Large intestine (tissue), 3 donors: ENCODE measurements at regions not wholly inside any gene's neighbourhood (a gene's known extent, or its start where the extent isn't known, plus 50 kb on each side); places are given as distances from the start of the nearest gene placed in this dataset.
"Not testable (repeated sequence)": the region's sequence is repeated elsewhere in the genome, so short reads cannot be mapped to it uniquely, and the experiment has no call there.

ENCODE experiments used
- DNase-seq, 2 donors: peaks; one replicate each; pipeline versions ENCODE4 v3.0.0 to v3.0.0-alpha.2; 2013
- H3K27ac ChIP-seq: one replicate; pipeline ENCODE4 v1.5.1; 2013; ENCODE audit warnings: low read length
- H3K27me3 ChIP-seq: 2 replicates; pipeline ENCODE4 v1.6.1; 2013; ENCODE audit warnings: low read length; ENCODE audit not compliant: control insufficient read depth, insufficient read depth
- H3K36me3 ChIP-seq: 2 replicates; pipeline ENCODE4 v1.6.1; 2013; ENCODE audit warnings: low read length; ENCODE audit not compliant: control insufficient read depth, insufficient read depth
- H3K4me1 ChIP-seq: one replicate; pipeline ENCODE4 v1.6.1; 2013; ENCODE audit warnings: low read length; ENCODE audit not compliant: control insufficient read depth, insufficient read depth
- H3K4me3 ChIP-seq: one replicate; pipeline ENCODE4 v1.5.1; 2013; ENCODE audit warnings: low read length
- H3K9me3 ChIP-seq: one replicate; pipeline ENCODE4 v1.6.1; 2013; ENCODE audit warnings: mild to moderate bottlenecking, low read depth, low read length, moderate library complexity; ENCODE audit not compliant: control insufficient read depth
- WGBS: methylation state at CpG from one replicate; pipeline ENCODE4 v1.1.5; 2013; ENCODE audit warnings: low lambda C conversion rate; ENCODE audit not compliant: insufficient coverage; 5-methylcytosine and 5-hydroxymethylcytosine counted together

DNA sequence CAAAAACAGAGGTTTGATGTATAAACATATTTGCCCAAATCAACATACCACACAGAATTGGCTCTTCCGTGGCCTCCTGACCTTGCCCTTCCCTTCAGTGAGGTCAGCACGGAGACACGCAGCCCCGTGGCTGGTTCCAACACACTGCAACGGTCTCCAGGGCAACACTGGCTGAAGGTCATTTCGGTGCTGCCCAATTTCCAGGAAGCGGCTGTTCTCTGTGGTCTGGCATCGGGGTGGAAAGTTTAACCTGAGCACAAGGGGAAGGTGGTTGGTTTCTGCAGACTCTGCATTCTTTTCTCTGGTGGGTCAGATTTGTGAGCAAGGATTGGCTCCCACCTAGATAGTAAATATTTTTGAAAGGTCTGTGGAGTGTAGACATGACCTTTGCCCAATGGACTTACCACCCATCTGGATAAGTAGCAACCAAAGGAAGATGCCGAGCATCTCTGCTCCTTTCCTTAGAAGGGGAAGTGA, 177.6 kb upstream of the PHACTR1 start:
- H3K4me3 ChIP-seq: no peak overlapping the region
- H3K27ac ChIP-seq: peak overlapping the region; percentile 8

DNA sequence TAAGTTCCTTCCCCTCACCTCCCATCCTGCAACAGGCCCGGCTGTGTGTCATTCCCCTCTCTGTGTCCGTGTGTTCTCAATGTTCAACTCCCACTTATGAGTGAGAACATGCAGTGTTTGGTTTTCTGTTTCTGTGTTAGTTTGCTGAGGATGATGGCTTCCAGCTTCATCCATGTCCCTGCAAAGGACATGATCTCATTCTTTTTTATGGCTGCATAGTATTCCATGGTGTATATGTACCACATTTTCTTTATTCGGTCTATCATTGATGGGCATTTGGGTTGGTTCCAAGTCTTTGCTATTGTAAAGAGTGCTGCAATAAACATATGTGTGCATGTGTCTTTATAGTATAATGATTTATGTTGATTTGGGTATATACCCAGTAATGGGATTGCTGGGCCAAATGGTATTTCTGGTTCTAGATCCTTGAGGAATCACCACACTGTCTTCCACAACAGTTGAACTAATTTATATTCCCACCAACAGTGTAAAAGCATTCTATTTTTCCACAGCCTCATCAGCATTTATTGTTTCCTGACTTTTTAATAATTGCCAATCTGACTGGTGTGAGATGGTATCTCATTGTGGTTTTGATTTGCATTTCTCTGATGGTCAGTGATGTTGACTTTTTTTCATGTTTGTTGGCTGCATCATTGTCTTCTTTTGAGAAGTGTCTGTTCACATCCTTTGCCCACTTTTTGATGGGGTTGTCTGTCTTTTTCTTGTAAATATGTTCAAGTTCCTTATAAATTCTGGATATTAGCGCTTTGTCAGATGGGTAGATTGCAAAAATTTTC, 174.1 kb upstream of the PHACTR1 start:
- H3K27ac ChIP-seq, H3K9me3 ChIP-seq, H3K27me3 ChIP-seq, H3K36me3 ChIP-seq, H3K4me3 ChIP-seq, DNase-seq: not testable (repeated sequence)
- H3K4me1 ChIP-seq: peaks cover 41% of the 10 kb centered on the region
- 100% methylated on average over 1 of the region's 4 CpGs for WGBS

More for the DNA sequence above, 177.6 kb upstream of the PHACTR1 start:
- Histone ChIP-seq H3K36me3 (no peaks in the 10 kb centered on the region), H3K9me3 (no peaks in the 10 kb centered on the region), H3K27me3 (no peaks in the 10 kb centered on the region), H3K4me1 (peaks cover 25% of the 10 kb centered on the region)
- DNase-seq: peak; percentile 74 to 81
- no CpG with 5 or more reads among the region's 9 CpGs for WGBS

DNA sequence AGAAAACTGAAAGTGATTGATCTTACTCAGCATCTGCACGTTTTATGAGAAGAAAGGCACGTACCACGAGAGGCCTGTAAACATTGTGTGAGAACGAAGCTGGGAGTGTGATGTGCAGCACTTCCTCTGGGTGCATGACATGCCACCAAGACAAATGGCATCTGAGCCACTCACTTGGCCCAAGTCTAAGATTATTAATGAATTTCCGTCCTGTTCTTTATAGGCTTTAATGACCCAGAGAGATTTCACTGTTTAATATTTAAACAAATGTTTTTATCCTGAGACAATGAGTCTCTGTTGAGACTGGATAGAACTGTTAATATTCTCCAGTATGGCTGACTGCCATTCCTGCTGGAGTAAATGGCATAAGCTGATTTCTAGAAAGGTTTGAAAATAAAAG, 172.6 kb upstream of the PHACTR1 start:
- Histone ChIP-seq H3K27ac (peak overlapping the region; percentile 8), H3K4me3 (no peak overlapping the region), H3K4me1 (peaks cover 31% of the 10 kb centered on the region), H3K9me3 (no peaks in the 10 kb centered on the region), H3K27me3 (no peaks in the 10 kb centered on the region), H3K36me3 (no peaks in the 10 kb centered on the region)
- no CpG with 5 or more reads among the region's 5 CpGs for WGBS
- peak; percentile 40 to 77 for DNase-seq

DNA sequence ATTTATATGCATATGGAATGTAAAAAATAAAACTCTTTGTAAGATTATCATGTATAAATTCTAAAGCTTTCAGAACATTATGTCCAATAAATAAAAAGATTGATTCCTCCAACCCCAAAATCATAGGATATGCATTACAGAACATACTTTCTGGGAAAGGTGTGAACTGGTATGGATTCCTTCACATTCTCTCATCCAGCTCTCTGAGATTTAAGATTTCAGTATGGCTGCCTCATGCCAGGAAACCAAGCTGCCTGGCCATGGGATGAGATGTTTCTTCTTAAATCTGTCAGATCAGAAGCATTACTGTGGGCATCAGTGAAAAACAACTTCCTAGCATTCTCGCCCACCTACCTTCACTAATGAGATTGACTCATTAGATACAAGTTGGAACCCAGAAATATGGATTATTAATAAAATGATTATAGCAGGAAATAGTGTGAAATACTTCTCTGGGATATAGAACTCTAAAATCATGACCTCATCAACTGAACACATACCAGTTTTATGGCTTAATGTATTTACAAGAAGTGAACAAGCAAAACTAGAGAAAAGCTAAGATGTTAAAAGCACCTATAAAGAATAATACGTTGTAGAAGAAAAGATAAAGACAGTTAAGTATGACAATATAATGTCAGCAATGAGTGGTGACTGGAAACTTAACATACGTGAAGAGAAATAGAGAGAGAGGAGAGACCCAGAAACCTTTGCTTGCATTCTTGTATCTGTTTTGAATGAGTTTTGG, 171.6 kb upstream of the PHACTR1 start:
- Histone ChIP-seq H3K9me3 (no peaks in the 10 kb centered on the region), H3K4me3 (no peak overlapping the region), H3K4me1 (peaks cover 22% of the 10 kb centered on the region), H3K27ac (peak overlapping the region; percentile 54), H3K36me3 (no peaks in the 10 kb centered on the region), H3K27me3 (no peaks in the 10 kb centered on the region)
- WGBS: 0% methylated on average over 2 of the region's 3 CpGs
- peak in 1 of 2 donors; percentile 50 for DNase-seq

DNA sequence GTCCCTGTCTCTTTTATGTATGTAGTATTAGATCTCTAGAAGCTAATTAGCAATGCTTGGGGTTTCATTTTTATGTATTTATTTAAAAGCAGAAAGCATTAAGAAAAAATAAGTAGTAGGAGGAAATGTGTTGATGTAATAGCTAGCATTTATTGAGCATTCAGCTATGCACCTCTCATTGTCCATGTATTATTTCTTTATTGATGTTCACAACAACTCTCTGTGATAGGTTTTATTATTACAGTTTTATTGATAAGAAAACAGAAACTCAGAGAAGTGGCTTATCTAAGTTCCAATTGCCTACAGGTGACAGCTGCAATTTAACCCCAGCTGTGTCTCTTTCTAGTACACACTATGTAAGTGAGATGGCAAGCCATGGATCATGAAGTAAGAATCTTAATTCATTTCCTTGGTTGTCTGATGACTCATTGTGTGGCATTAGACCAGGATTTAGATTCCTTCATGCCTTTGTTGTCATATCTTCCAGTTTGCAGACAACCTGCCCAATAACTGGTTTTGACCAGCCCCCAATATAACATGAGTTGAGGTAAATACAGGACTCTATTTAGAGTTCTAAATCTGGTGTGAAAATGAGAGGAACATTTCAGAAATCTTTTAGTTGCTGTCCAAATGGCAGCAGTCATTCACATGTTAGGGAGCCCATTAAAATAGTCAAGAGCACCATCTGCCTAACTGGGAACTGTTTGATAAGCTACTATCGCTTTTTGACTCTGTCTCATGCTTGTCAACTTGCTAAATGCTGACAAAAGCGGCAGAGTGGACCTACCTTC, 170.8 kb upstream of the PHACTR1 start:
- no peaks in the 10 kb centered on the region for H3K27me3 ChIP-seq
- H3K4me1 ChIP-seq: peaks cover 22% of the 10 kb centered on the region
- peak overlapping the region; percentile 54 for H3K27ac ChIP-seq
- DNase-seq: peak; percentile 28 to 67
- H3K9me3 ChIP-seq: no peaks in the 10 kb centered on the region
- H3K36me3 ChIP-seq: no peaks in the 10 kb centered on the region
- no peak overlapping the region for H3K4me3 ChIP-seq
- WGBS: no CpG with 5 or more reads among the region's 2 CpGs

DNA sequence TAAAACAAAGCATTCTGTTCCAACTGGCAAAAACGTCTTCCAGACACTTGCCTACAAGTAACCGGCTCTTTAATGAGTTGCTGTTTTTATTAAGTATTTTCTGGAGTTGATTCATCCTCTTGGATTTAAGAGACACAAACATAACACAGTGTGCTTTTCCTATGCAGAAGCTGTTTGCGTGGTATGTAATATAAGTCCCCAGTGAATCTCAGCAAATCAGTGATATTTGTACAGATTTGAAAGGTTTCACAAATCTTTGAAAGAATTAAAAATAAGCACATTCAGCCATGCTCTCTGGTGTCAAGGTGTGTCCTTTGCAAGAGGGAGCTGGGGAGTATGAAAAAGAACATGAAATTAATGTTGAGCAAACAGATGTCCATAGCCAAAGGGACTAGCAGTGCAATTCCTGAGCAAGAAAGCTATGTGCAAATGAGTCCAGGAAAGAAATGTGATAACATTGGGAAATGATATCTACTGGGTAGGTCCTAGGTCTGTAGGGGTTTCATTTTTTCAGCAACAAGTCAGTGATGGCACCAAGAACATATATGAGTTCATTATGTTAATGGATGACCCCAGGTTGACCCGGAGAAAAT, 170.1 kb upstream of the PHACTR1 start:
- Histone ChIP-seq H3K4me3 (no peak overlapping the region), H3K27me3 (no peaks in the 10 kb centered on the region), H3K4me1 (peaks cover 22% of the 10 kb centered on the region), H3K9me3 (no peaks in the 10 kb centered on the region), H3K27ac (peak overlapping the region; percentile 54), H3K36me3 (no peaks in the 10 kb centered on the region)
- no CpG with 5 or more reads among the region's 4 CpGs for WGBS
- DNase-seq: no peak

DNA sequence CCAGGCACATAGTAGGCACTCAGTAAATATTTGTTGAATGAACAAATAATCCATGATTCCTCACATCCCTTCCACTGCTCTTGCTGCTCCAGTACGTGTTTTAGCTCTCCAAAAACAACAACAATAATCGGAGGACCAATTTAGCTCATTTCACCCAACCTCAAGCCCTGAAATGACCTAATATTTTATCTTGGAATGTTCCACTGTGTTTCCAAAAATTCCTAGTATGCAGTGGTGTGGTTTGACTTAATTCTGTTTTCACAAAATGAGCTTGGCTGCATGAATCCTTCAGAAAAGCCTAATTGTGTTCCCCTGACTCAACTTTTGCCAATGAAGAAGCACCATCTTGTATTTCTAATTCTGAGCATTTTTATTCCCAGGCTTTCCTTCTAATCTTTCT, 168.0 kb upstream of the PHACTR1 start:
- WGBS: 100% methylated on average over 1 of the region's 2 CpGs
- no peaks in the 10 kb centered on the region for H3K27me3 ChIP-seq
- no peak overlapping the region for H3K27ac ChIP-seq
- DNase-seq: no peak
- no peaks in the 10 kb centered on the region for H3K36me3 ChIP-seq
- no peak overlapping the region for H3K4me3 ChIP-seq
- H3K9me3 ChIP-seq: no peaks in the 10 kb centered on the region
- peaks cover 21% of the 10 kb centered on the region for H3K4me1 ChIP-seq

DNA sequence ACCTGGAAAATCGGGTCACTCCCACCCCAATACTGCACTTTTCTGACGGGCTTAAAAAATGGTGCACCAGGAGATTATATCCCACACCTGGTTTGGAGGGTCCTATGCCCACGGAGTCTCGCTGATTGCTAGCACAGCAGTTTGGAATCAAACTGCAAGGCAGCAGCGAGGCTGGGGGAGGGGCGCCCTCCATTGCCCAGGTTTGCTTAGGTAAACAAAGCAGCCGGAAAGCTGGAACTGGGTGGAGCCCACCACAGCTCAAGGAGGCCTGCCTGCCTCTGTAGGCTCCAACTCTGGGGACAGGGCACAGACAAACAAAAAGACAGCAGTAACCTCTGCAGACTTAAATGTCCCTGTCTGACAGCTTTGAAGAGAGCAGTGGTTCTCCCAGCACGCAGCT, 167.1 kb upstream of the PHACTR1 start:
- not testable (repeated sequence) for H3K36me3 ChIP-seq, DNase-seq, H3K9me3 ChIP-seq, H3K27me3 ChIP-seq, H3K27ac ChIP-seq, H3K4me3 ChIP-seq
- no CpG with 5 or more reads among the region's 8 CpGs for WGBS
- peaks cover 13% of the 10 kb centered on the region for H3K4me1 ChIP-seq

DNA sequence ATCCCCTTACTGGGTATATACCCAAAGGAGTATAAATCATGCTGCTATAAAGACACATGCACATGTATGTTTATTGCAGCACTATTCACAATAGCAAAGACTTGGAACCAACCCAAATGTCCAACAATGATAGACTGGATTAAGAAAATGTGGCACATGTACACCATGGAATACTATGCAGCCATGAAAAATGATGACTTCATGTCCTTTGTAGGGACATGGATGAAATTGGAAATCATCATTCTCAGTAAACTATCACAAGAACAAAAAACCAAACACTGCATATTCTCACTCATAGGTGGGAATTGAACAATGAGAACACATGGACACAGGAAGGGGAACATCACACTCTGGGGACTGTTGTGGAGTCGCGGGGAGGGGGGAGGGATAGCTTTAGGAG, 161.7 kb upstream of the PHACTR1 start:
- H3K27me3 ChIP-seq, H3K36me3 ChIP-seq, H3K27ac ChIP-seq, H3K9me3 ChIP-seq, H3K4me1 ChIP-seq, DNase-seq, H3K4me3 ChIP-seq: not testable (repeated sequence)
- no CpG with 5 or more reads among the region's 2 CpGs for WGBS

DNA sequence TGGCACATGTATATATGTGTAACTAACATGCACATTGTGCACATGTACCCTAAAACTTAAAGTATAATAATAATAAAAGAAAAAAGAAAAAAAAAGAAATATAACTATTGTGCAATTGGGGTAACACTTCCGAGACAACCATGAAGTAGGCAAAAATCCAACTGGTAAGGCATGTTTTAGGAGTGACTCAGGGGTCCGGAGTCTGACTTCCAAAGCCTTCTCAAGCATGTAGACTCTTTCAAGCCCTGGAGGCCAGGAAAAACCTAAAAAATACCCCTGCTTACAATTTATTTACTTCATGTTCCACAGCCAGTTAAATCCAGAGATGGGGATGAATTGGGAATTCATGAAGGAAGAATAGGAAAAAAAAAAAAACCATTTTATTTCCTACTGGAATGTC, 161.3 kb upstream of the PHACTR1 start:
- no peaks in the 10 kb centered on the region for H3K4me1 ChIP-seq
- DNase-seq: no peak
- WGBS: 86% methylated on average over 1 of the region's 2 CpGs
- peaks cover 4% of the 10 kb centered on the region for H3K9me3 ChIP-seq
- no peaks in the 10 kb centered on the region for H3K36me3 ChIP-seq
- H3K27ac ChIP-seq: no peak overlapping the region
- no peaks in the 10 kb centered on the region for H3K27me3 ChIP-seq
- H3K4me3 ChIP-seq: no peak overlapping the region
